A549 (cell line): ENCODE measurements at regions not wholly inside any gene's neighbourhood (a gene's known extent, or its start where the extent isn't known, plus 50 kb on each side); places are given as distances from the start of the nearest gene placed in this dataset.

Source experiments
- CTCF ChIP-seq: fragments of >200 bp; sonication (Bioruptor Twin); formaldehyde crosslinking; IDR thresholded peaks from 3 replicates; pipeline ENCODE4 v1.5.1; 2016
- HDAC2 ChIP-seq: fragments of 200-600 bp; sonication (generic); IDR thresholded peaks from 2 replicates; pipeline ENCODE4 v1.6.1; 2016
- JUNB ChIP-seq: fragments of >200 bp; sonication (Bioruptor Twin); formaldehyde crosslinking; IDR thresholded peaks from 2 replicates; pipeline ENCODE4 v1.6.1; 2016
- POLR2A ChIP-seq: IDR thresholded peaks from 2 replicates; pipeline ENCODE4 v1.6.1; 2012; ENCODE audit warnings: mild to moderate bottlenecking, low read length
- RCOR1 ChIP-seq: fragments of 150-350 bp; IDR thresholded peaks from 2 replicates; pipeline ENCODE4 v1.6.1; 2014; ENCODE audit warnings: antibody characterized with exemption, low read length, low read depth

GRCh38 chr4:91965166-91965565, 338.6 kb upstream of the GRID2 start:
- TF ChIP-seq HDAC2 (no peak), RCOR1 (no peak), CTCF (no peak), POLR2A (no peak), JUNB (no peak)
